ENCODE measurements at regions not wholly inside any gene's neighbourhood (a gene's known extent, or its start where the extent isn't known, plus 50 kb on each side); places are given as distances from the start of the nearest gene placed in this dataset.

GRCh38 chr14:87800216-87800615, 192.8 kb downstream of the GALC start:
- Histone ChIP-seq H3K4me1 (ENCODE audit: insufficient read depth) (no peaks in the 10 kb centered on the region), H3K4me3 (ENCODE audit: low read depth, low read length) (no peak overlapping the region), H3K27ac (ENCODE audit: low read depth) (no peak overlapping the region), H3K36me3 (ENCODE audit: insufficient read depth) (no peaks in the 10 kb centered on the region)
- DNase-seq (ENCODE audit: extremely low spot score), result no peak

DNA sequence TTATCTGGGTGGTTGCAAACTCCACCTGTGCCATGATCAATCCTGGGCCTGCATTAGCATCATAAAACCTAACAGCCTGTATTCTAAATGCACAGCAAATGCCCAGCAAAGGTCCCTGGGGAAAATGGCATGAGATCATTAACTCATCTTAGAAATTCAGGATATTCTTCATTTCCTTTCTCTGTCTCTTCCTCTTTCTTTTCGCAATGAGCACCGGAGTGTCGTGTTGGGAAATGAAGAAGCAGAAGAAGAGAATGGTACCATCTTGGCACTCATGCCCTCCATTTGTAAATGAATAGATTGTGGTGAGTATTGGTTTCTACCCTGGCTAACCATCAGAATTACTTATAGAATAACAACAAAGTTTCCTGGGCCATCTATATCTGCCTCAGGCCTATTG, 193.6 kb downstream of the GALC start:
- no peak for DNase-seq (ENCODE audit: extremely low spot score)
- Histone ChIP-seq H3K27ac (ENCODE audit: low read depth) (no peak overlapping the region), H3K4me1 (ENCODE audit: insufficient read depth) (no peaks in the 10 kb centered on the region), H3K4me3 (ENCODE audit: low read depth, low read length) (no peak overlapping the region), H3K36me3 (ENCODE audit: insufficient read depth) (no peaks in the 10 kb centered on the region)
- WGBS, result 90% methylated on average over 3 of the region's 3 CpGs

DNA sequence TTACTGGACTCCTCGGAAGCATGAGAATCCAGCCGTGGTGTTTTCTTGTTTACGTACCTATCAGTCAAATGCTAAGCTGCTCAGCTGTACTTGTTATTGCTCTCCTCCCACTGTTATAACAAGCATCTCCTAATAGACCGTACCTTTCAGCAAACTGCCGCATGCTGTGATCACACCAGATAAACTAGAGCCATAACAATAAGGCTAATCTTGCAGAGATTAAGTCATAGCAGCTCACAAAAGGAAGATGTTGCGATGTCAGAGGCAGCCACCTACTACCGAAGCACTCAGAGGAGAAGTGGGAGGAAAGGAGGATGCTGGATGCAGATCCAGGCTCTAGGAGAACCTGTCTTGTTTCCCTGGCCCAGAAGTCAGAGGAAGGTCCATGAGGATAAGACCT, 196.0 kb downstream of the GALC start:
- no peak overlapping the region for H3K27ac ChIP-seq (ENCODE audit: low read depth)
- 51% methylated on average over 7 of the region's 7 CpGs for WGBS
- H3K36me3 ChIP-seq (ENCODE audit: insufficient read depth), result no peaks in the 10 kb centered on the region
- no peaks in the 10 kb centered on the region for H3K4me1 ChIP-seq (ENCODE audit: insufficient read depth)
- no peak for DNase-seq (ENCODE audit: extremely low spot score)
- H3K4me3 ChIP-seq (ENCODE audit: low read depth, low read length), result no peak overlapping the region

DNA sequence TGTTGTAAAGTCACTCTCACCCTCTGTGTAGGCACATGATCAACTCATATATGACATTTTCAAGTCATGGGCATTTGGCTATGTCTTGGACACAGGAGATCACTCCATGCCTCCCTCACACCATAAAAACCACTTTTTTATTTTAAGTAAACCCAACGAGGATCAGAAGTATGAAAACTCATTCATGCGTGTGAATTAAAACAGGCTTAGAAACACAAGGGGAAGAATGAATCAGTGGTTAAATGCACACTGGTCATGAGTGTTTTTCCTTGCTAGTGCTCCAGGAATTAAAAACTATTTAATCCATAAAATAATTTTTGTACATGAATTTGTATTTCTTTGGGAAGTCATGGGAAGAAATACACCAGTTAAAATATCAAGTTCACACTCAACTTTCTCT, 198.4 kb downstream of the GALC start:
- no peak for DNase-seq (ENCODE audit: extremely low spot score)
- H3K27ac ChIP-seq (ENCODE audit: low read depth), result no peak overlapping the region
- H3K4me3 ChIP-seq (ENCODE audit: low read depth, low read length), result no peak overlapping the region
- 71% methylated on average over 2 of the region's 2 CpGs for WGBS
- no peaks in the 10 kb centered on the region for H3K36me3 ChIP-seq (ENCODE audit: insufficient read depth)
- no peaks in the 10 kb centered on the region for H3K4me1 ChIP-seq (ENCODE audit: insufficient read depth)

DNA sequence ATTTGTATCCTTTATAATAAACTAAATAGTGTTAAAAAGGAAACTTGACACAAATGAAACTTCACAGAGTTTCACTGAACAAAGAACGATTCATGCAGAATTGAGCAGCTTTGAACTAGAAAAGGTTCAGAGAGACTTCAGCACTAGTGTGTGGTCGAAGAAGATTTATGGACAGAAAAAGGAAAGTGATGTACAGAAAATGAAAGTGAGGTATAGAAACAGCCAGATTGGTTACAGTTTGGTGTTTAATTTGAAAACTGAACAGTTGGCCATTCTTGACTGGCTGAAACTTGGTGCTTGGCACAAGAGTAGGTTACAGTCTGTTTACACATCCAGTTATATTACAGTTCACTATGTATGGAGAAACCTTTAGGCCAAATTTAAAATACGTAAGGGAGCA, 207.1 kb downstream of the GALC start:
- DNase-seq (ENCODE audit: extremely low spot score), result no peak
- H3K4me1 ChIP-seq (ENCODE audit: insufficient read depth), result no peaks in the 10 kb centered on the region
- H3K36me3 ChIP-seq (ENCODE audit: insufficient read depth), result no peaks in the 10 kb centered on the region
- WGBS, result 84% methylated on average over 3 of the region's 3 CpGs
- H3K27ac ChIP-seq (ENCODE audit: low read depth), result no peak overlapping the region
- no peak overlapping the region for H3K4me3 ChIP-seq (ENCODE audit: low read depth, low read length)

DNA sequence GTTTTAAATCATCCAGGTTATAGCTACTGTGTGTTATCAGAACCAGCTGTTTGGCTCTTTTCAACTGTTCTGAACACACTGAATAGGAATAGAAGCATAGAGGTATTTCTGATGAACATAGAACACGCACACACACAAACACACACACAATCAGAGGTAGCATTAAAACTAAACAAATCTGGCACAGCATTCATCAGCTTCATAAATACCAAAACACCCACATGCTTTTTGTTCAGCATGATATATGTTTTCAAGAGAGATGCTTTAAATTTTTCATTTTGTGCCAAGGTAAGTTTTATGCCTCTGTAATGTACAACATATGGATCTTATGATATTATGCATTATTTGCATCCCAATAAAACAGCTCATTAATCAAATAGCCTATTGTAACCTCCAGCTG, 208.6 kb downstream of the GALC start:
- no peak overlapping the region for H3K27ac ChIP-seq (ENCODE audit: low read depth)
- DNase-seq (ENCODE audit: extremely low spot score), result no peak
- H3K4me1 ChIP-seq (ENCODE audit: insufficient read depth), result no peaks in the 10 kb centered on the region
- WGBS, result 58% methylated on average over 1 of the region's 1 CpG
- H3K4me3 ChIP-seq (ENCODE audit: low read depth, low read length), result no peak overlapping the region
- H3K36me3 ChIP-seq (ENCODE audit: insufficient read depth), result no peaks in the 10 kb centered on the region

DNA sequence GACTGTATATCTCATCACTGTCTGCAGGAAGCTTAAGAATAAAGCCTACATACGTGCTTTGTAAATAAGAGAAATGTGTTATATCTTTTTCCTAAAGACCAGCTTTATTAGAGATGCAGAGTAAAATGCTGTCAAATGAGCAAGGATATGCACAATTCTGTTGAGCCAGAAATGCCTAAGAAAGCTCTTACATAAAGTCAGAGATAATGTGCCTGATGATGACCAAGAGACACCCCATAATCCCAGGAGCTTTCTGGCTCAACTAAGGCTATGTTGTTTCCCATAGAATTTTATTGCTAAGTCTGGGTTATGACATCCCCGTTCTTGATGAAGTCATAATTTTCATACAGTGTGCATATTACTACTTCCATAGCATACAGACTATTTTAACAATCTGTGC, 209.9 kb downstream of the GALC start:
- 30% methylated on average over 2 of the region's 2 CpGs for WGBS
- H3K4me3 ChIP-seq (ENCODE audit: low read depth, low read length), result no peak overlapping the region
- no peaks in the 10 kb centered on the region for H3K4me1 ChIP-seq (ENCODE audit: insufficient read depth)
- no peak for DNase-seq (ENCODE audit: extremely low spot score)
- no peaks in the 10 kb centered on the region for H3K36me3 ChIP-seq (ENCODE audit: insufficient read depth)
- no peak overlapping the region for H3K27ac ChIP-seq (ENCODE audit: low read depth)

DNA sequence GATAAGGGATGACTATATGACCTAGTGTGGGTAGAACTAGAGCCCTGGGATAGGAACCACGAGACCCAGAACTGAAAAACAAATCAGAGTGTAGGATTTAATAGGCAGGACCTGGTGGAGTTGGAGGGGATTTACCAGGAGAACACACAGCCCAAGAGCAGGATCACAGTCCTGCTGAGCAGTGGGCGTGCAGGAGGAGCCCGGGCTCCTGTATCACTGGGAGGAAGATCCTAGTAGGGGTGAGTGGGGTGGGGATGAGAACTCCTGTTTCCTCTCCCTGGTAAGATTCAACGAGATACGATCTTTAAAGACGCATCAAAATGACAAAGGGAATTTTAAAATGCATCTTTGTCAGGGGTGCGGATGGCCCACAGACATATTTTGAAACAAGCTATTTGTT, 220.1 kb downstream of the GALC start:
- no peak for DNase-seq (ENCODE audit: extremely low spot score)
- Histone ChIP-seq H3K4me1 (ENCODE audit: insufficient read depth) (no peaks in the 10 kb centered on the region), H3K36me3 (ENCODE audit: insufficient read depth) (no peaks in the 10 kb centered on the region), H3K27ac (ENCODE audit: low read depth) (no peak overlapping the region), H3K4me3 (ENCODE audit: low read depth, low read length) (no peak overlapping the region)
- 72% methylated on average over 7 of the region's 7 CpGs for WGBS

DNA sequence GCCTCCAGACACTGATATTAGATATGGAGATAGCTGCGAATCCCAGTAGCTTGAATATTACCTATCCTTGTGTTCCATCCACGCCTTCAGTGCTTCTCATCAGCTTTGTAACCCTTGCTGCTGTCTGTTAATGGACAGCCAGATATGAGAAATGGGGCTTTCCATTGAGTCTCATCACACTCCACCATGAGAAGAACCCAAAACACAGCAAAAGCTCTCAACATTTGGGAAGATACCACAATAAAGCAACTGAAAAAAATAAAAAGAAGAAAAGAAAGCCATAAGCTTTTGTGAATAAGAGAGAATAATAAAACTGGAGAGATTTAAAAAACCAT, 225.4 kb downstream of the GALC start:
- no peak overlapping the region for H3K27ac ChIP-seq (ENCODE audit: low read depth)
- no peaks in the 10 kb centered on the region for H3K36me3 ChIP-seq (ENCODE audit: insufficient read depth)
- WGBS, result 78% methylated on average over 2 of the region's 2 CpGs
- no peak for DNase-seq (ENCODE audit: extremely low spot score)
- no peak overlapping the region for H3K4me3 ChIP-seq (ENCODE audit: low read depth, low read length)
- no peaks in the 10 kb centered on the region for H3K4me1 ChIP-seq (ENCODE audit: insufficient read depth)

DNA sequence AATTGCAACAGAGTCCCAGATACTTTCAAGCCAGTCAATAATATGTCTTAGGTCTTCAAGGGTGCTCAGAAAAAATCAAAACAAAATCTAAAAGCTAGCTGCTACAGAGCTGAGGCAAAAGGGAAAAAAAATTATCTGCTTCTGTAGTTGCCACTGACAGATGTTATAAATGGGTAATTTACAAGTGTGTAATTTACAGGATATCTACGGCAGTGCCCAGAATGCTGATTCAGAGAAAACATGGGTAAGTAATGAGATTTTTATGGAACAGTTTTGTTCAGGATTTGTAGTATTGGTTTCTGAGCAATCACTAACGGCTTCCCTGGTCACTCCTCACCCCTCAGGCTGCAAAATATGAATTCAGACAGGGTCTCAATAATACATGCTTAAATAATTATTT, 234.1 kb downstream of the GALC start:
- H3K36me3 ChIP-seq (ENCODE audit: insufficient read depth), result no peaks in the 10 kb centered on the region
- no peak overlapping the region for H3K27ac ChIP-seq (ENCODE audit: low read depth)
- H3K4me3 ChIP-seq (ENCODE audit: low read depth, low read length), result no peak overlapping the region
- 26% methylated on average over 2 of the region's 2 CpGs for WGBS
- no peak for DNase-seq (ENCODE audit: extremely low spot score)
- H3K4me1 ChIP-seq (ENCODE audit: insufficient read depth), result no peaks in the 10 kb centered on the region

DNA sequence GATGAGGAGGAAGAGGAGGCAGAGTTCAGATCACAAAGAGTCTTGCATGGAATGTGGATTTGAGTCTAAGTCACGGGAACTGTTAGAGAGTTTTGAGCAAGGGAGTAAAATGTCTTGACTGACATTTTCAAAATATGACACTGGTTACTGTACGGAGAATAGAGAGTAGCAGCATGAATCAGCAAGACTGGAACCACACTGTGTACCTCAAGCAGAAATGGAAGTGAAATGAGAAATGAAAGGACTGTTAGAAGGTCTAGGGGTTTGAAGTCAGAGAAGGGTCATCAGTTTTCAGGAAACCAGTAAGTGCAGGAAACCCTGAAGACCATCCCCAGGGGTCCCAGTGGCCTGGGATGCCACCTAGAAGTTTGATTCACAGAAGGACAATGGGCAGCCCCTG, 236.3 kb downstream of the GALC start:
- no peaks in the 10 kb centered on the region for H3K4me1 ChIP-seq (ENCODE audit: insufficient read depth)
- no peak for DNase-seq (ENCODE audit: extremely low spot score)
- 81% methylated on average over 2 of the region's 2 CpGs for WGBS
- no peak overlapping the region for H3K27ac ChIP-seq (ENCODE audit: low read depth)
- no peaks in the 10 kb centered on the region for H3K36me3 ChIP-seq (ENCODE audit: insufficient read depth)
- no peak overlapping the region for H3K4me3 ChIP-seq (ENCODE audit: low read depth, low read length)

GRCh38 chr14:87754520-87755223, 238.3 kb downstream of the GALC start:
- 82% methylated on average over 8 of the region's 8 CpGs for WGBS
- Histone ChIP-seq H3K4me1 (ENCODE audit: insufficient read depth) (no peaks in the 10 kb centered on the region), H3K36me3 (ENCODE audit: insufficient read depth) (no peaks in the 10 kb centered on the region), H3K27ac (ENCODE audit: low read depth) (no peak overlapping the region), H3K4me3 (ENCODE audit: low read depth, low read length) (no peak overlapping the region)
- DNase-seq (ENCODE audit: extremely low spot score), result no peak

- Histone ChIP-seq H3K4me3 (ENCODE audit: low read depth, low read length) (no peak overlapping the region), H3K4me1 (ENCODE audit: insufficient read depth) (no peaks in the 10 kb centered on the region), H3K36me3 (ENCODE audit: insufficient read depth) (no peaks in the 10 kb centered on the region), H3K27ac (ENCODE audit: low read depth) (no peak overlapping the region)
- no peak for DNase-seq (ENCODE audit: extremely low spot score)
Measured at GRCh38 chr14:87748558-87748957, 244.4 kb downstream of the GALC start.

DNA sequence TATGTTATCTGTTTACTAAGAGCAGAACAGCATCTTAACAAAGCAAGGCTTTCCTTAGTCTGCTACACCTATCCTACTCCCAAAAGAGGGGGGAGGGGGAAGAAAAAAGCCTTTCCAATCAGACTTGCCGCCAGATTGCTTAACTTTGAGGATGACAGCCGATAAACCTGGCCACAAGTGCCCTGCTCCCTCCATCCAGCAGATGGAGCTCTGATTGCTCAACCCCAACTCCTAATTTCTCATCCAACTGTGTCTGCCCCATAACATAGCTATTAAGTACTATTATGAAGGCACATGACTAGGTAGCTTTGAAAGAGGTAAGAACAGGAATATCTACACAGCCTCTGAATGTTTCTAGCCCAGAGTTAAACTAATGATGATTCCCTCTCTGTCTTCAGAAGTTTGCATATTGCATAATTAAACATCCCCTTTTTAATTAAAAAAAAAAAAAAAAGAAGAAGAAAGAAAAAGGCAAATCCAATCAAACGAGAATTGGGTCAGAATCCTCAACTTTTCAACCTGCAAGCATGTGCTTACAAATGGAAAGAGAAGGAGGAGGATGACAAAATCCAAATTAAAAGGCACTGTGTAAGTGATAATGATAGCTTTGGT, 247.4 kb downstream of the GALC start:
- H3K4me1 ChIP-seq (ENCODE audit: insufficient read depth), result no peaks in the 10 kb centered on the region
- WGBS, result 47% methylated on average over 3 of the region's 3 CpGs
- H3K4me3 ChIP-seq (ENCODE audit: low read depth, low read length), result no peak overlapping the region
- H3K27ac ChIP-seq (ENCODE audit: low read depth), result no peak overlapping the region
- no peaks in the 10 kb centered on the region for H3K36me3 ChIP-seq (ENCODE audit: insufficient read depth)
- DNase-seq (ENCODE audit: extremely low spot score), result no peak

All from urinary bladder (tissue), 3 donors.